ENCODE measurements at regions not wholly inside any gene's neighbourhood (a gene's known extent, or its start where the extent isn't known, plus 50 kb on each side); places are given as distances from the start of the nearest gene placed in this dataset.

DNA sequence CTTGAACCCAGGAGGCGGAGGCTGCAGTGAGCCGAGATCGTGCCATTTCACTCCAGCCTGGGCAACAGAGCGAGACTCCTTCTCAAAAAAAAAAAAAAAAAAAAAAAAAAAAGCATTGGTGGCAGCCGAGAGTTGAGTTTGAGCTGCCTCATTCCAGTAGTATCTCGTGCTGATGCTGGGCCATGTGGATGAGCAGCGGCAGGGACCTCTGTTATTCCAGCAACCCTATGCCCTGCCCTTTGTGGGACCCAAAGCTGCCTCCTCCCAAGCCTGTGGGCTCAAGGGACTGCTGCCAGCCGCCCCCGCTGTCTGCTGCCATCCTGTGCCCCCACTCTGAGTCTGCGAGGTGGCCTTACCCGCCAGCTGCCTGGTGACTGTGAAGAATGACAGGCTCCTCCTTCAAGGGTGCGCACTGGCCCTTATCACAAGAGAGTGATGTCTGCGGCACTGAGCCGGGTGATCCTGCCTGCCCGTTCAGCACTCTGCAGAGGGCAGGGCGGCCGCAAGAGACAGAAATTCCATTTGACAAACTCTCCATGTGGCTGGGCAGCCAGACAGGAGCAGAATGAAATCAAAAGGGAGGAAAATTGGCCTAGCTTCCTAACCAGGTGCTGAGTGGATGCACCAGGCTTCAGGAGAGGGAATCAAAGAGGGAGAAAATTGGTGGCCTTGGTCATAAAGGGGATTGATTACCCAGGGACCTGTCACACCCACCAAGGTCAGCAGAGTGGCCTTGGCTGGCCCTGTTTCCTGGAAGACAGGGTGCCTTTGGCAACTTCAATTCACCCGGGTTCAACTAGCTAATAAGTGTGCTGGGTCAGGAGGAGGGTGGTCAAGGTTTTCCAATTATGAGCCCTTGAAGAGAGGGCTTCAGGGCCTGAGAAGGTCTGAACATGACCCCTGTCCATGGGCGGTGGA lies 65.3 kb upstream of the ZMIZ1 start:
- no peak for FAIRE-seq

DNA sequence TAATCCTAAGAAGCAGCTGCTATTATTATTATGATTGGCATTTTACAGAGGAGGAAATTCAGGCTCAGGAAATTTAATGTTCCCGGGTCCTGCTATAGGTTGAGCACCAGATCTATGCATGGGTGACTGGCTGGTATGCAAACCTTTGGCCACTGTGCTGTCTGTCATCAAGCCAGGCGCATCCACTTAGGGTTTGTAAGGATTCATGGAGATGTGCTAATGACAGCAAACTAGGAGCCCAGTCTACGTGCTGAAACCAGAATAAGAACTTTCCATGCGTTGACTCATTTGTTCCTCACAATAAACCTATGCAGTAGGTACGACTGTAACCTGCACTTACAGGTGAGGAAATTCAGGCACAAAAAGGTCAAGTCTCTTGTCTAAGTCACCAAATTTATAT lies 64.5 kb upstream of the ZMIZ1 start:
- FAIRE-seq: no peak

DNA sequence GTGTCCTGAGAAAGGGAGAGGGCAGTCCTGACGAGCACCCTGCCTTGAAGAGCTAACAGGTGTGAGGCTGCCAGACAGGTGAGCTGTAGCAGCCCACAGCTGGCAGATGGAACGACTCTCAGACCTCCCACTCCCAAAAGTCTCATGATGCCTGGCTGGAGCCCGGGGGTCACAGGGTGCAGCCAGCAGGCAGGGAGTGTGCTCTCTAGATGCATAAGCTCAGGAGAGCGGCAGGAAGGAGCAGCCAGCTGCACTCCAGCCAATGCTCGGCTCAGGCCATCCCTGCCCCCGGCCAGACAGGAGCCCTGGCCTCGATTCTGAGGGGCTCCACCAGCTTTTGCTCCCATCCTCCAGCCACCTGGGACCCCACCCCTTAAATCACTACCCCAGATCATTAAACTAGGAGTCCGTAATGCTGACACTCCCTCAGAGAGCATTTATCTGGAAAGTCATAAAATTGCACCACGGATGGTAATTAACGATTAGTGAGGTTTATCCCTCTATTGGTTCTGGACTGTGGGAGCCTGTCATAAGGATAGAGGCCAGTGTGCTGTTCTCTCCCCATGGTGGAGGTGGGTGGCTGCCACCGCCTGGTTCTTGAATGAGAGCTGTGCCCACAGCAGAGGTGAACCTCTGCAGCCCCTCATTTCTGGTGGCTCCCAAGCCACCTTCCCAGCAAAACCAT lies 63.5 kb upstream of the ZMIZ1 start:
- no peak for FAIRE-seq

DNA sequence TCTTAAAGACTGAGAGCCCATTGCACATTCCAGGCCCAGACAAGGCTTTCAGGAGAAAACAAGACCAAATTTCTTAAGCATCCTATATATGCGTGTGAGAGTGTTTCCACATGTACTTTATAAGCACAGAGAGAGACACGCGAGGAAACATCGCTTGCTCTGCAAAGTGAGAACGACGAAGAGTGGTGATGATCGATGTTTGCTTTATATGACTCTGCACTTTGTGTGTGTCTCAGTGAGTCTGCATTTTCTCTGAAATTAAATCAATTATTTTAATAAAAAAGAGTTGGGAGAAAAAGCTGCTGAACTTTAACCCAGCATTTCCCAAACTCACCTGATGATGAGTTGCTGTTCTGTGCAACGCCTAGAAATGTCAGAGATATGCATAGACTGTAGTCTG lies 61.7 kb upstream of the ZMIZ1 start:
- FAIRE-seq: no peak

DNA sequence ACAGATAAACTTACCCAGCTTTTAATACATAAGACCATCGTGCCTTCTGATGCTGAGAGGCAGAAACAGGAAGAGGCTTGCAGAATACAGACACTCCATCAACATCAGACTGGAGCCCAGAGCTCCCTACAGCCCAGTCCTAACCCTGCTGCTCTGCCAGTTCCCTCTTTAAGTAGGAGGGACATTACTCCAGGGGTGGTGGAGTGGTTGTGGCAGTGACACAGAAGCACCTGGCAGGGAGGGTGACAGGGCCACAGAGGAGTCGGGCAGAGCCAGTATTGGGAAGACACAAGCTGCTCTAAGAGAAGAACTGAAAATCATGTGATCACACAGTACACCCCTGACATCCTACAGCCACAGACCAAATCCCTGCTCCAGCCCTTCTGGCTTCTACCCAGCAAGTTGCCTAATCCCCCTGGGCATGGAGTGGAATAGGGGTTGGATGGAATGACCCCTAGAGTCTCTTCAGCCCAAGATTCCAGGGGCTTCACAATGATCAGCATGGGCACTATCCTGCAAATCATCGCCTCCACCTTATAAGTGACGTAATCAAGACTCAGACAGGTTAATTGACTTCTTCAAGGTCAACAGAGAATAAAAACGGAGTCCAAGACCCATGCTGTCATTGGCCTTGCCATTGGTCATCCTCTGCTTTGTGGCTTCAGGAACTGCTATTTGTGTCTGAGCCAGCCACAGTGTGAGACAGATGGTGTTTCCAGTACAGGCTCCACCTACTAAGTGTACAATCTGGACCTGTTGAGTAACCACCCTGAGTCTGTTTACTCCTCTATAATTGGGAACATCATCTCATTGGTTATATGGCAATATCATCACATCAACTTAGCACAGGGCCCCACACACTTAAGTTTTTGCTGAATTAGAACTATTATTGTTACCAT lies 61.1 kb upstream of the ZMIZ1 start:
- no peak for FAIRE-seq

DNA sequence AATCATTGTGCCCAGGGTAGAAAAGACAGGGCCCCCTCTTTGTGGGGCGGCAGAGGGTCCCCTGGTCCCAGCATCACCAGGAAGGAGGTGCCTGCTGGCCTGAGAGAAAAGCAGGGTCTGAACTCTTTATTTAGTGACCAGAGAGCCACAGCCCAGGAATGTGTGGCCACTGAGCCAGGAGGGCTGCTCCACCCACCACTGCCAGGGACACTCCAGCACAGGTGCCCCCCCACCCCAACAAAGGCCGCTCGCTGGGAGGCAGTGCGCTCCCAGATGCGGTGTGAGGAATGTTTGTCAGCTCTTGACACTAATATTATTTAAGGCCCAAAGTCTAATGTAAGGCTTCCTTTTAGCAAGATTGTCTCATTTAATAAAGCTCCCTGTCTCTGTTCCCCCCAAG lies 59.6 kb upstream of the ZMIZ1 start:
- no peak for FAIRE-seq

DNA sequence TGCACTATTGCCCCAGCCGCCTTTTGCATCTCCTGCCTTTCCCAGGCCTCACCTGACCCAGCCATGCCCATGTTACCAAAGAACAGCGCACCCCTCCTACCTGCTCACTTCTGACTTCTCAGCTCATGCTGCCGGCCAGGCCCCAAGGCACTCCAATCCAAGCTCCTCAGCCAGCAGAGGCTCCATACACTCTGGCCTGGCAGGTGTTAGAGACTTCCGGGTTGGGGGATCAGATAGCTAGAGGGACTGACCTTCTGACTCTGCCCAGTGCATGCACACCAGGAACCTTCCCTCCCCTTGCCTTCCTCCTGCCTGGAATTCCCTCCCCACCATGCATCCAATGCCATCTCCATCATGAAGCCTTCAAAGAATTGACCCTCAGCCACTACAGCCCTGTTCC lies 56.2 kb upstream of the ZMIZ1 start:
- FAIRE-seq: no peak

DNA sequence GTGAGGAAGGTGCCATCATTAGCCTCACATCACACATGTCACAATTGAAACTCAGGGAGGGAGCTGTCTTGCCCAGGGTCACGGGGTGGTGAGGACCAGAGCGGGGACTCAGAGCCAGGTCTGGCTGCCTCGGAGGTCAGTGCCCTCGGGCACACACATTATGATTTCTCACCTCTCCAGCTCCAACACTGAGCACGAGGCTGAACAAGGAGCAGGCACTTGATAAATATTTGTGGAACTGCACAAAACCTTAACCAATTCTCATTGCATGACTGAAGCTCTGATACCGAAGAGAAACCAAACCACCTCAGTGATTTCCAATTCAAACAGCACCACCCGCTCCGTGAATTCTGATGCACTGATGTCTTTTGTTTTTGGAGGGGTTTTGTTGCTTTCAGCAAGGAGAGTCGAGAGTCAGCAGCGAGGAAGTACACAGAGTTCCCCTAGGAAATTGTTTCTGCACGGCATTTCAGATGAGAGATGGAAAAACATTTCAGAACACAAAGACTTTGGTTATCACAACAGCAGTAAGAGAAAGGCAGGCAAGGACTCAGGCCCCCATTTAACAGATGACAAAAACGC lies 55.3 kb upstream of the ZMIZ1 start:
- no peak for FAIRE-seq

DNA sequence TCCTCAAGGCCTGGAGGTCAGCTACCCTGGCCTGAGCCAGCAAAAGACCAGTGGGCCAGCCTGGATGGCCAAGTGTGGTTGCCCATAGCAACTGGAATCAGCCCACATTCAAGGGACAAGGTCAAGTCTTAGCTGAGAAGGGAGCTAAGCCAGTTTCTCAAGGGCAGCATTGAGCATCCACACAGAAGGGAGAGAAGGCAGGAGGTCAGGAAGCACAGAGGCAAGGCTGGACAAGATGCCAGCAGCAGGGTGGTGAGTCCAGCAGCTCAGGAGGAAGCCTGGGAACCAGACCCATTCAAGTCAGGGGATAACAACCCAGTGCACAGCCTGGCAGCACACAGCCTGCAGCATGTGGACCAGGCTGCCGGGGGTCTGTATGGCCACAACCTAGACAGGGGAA lies 54.0 kb upstream of the ZMIZ1 start:
- no peak for FAIRE-seq

DNA sequence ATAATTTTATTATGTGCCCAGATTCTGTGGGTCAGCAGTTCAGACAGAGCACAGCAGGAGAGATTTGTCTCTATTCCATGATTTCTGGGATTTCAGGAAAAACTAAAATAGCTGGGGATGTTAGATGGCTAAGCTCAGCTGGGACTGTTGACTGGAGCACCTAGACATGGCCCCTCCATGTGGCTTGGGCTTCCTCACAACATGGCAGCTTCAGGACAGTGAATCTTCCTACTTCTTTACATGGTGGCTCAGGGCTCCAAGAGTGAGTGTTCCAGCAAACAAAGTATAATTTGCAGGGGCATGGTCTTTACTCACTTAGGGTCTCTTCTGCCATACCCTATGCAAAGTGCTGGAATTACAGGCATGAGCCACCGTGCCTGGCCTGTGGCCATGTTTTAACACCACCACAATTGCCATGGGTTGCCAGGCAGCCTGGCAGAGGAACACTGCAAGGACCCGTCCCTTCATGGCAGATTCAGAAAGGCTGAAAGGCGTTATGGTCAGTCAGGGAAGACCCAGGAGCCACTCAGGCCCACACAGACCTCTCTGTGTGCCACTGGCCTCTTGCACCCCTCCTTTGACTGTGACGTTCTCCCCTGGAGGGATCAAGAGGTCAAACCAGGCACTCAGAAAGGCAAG lies 50.8 kb upstream of the ZMIZ1 start:
- no peak for FAIRE-seq

DNA sequence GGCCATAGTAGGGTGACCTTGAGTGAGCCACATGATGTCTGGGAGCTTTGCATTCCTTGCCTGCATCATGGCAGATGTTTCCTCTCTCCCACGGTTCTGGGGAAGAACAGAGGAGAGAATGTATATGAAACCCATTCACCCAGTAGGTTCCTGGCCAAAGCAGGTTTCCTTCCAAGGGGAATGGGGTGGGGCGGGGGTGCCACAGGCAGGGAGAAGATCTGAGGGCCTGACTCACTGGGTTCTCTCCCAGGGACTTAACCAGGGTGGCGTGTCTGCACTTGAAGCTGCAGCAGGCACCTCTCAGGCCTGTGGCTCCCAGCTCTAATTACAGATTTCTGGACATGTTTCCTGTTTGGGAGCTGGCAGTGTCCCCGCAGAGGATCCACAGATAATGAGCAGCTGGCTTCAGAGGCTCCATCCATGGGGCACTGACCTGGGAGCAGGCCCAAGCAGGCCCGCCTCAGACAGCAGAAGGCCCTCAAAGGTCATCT lies 50.2 kb upstream of the ZMIZ1 start:
- FAIRE-seq: no peak

Measured in endometrium (tissue), 2 donors.